HG03354 (cell line): ENCODE measurements at regions not wholly inside any gene's neighbourhood (a gene's known extent, or its start where the extent isn't known, plus 50 kb on each side); places are given as distances from the start of the nearest gene placed in this dataset.
"Not testable (repeated sequence)": the region's sequence is repeated elsewhere in the genome, so short reads cannot be mapped to it uniquely, and the experiment has no call there.

Experiments used
- ATAC-seq: cut with Tn5 transposase; IDR thresholded peaks from one replicate; pipeline ENCODE4 v1.9.1; 2021; ENCODE audit warnings: mild to moderate bottlenecking; ENCODE audit not compliant: unreplicated experiment, poor library complexity, severe bottlenecking

DNA sequence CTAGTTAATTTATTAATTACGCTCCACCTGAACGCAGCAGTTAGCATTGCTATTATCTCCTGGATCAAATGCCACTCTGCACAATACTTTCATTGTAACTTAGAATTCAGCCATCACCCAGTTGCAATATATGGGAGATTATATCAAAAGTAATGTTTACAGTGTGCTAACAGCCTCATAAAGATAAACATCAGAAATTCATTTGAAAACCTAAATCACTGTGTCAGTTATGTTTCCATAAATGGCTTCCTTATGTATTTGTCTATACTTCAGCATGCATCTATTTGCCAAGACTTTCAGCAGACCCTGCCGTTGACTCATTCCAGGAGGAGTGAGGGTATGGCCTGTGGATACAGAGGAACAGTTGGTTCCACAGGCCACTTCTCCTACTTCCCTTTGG lies 300.1 kb downstream of the TFAP2B start:
- ATAC-seq, result no peak

DNA sequence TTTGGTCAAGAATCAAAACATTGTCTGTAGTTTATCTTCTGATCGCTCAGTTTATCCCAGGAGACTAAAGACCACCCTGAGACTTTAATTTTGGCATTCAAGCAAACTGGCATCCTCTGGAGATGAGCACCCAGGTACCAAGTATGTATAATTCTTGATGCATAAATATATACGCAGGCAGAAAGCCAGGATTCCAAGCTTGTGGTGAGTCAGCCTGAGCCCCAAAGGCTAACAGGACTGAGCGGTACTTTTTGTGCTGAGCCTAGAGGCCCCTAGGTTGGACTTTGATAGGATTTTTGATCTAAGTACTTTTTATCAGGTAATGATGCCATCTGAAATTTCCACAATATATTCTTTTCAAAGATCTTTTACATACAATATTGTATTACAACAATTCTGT lies 301.3 kb downstream of the TFAP2B start:
- ATAC-seq, result no peak

DNA sequence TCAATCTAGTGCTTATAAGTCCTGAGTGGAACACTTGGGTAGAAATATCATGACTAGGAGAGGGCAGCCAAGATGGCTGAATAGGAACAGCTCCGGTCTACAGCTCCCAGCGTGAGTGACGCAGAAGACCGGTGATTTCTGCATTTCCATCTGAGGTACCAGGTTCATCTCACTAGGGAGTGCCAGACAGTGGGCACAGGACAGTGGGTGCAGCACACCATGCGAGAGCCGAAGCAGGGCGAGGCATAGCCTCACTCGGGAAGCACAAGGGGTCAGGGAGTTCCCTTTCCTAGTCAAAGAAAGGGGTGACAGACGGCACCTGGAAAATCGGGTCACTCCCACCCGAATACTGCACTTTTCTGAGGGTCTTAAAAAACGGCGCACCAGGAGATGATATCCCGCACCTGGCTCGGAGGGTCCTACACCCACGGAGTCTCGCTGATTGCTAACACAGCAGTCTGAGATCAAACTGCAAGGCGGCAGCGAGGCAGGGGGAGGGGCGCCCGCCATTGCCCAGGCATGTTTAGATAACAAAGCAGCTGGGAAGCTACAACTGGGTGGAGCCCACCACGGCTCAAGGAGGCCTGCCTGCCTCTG lies 302.8 kb downstream of the TFAP2B start:
- not testable (repeated sequence) for ATAC-seq

DNA sequence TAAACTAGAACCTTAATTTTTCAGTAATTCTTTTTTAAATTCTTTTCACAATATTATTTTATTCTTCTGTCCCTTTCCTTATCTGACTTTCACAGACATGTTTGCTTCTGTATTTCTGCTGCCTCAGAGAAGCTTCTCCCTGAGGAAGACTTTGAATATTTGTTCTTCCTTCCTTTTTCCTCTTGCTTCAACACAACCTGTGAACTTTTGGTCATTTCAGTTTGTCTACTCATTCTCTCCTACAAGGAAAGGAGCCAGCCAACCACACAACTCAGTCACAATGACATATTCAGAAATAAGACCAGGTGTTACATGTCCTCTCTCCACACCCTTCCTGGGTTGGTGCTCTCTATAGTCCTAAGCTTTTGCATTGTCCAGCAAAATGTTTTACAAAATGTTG lies 310.4 kb downstream of the TFAP2B start:
- no peak for ATAC-seq

DNA sequence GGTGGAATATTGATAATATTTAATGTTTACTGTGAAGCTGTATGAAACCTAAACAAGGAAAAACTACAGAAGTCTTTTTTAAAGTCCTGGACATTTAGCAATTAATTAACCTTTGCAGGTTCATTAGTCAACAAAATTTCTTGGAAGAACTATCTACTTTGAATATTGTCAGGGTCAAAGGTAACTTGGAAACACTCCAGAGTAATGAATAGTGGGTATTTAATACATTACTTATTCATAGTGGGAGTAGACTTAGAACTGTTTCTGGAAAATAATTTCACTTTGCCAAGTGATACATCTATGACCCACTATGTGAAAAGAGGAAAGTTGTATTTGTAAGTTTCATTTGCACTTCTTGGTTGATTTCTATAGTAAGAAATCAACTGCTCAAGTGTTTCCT lies 319.1 kb downstream of the TFAP2B start:
- no peak for ATAC-seq

DNA sequence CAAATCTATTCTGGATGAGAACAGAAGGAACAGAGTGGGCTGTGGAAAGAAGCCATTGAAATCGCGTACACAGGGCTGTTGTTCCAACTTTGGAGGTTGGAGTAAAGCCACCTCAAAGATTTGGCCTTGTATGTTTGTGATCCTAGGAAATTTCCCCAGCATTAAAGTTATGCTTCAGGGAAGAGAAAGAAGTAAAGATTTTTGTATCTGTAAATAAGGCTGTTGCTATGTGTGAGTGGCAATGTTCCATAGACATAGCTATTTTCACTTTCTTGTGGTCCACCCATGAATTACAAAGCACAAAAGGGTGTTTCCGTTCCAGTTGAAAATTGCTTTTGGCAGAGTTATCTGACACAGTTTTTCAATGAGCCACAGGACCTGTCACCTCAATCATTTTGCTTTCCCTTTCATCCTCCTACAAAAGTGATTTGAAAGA lies 321.3 kb downstream of the TFAP2B start:
- no peak for ATAC-seq

DNA sequence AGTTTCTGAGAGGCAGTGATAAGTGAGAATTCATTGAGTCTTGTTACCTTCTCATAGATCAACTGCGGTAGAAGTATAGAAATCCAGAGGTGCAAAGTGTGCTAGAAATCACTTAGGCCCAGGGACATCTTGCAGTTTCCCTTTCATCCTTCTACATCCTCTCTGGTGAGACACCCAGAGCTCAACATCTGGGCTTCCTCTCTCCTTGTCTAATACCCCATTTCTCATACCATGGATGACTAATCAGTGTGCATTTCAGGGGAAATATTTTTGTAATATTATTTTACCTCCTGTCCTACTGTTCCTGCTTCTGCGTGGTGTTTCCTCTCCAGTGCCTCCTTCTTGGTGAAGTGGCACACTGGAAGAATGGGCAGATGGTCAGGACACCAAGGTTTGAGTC lies 322.4 kb downstream of the TFAP2B start:
- ATAC-seq, result no peak

DNA sequence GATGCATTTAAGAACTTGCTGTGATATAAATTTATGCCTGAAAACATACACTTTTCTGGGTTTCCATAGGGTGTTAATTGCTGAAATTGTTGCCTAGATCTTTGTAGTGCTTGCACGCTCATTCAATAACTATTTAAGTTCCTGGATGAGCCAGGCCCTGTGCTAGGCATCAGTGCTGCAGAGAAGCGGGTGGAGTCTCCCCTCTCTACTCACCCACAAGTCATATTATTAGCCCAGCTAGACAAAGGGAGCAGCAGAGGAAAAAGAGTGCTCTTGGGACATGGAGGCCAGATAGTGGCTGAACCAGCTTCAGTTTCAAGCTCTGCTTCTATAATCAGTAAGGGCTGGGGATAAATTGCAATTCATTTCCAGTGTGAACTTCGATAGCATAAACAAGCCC lies 329.1 kb downstream of the TFAP2B start:
- no peak for ATAC-seq

DNA sequence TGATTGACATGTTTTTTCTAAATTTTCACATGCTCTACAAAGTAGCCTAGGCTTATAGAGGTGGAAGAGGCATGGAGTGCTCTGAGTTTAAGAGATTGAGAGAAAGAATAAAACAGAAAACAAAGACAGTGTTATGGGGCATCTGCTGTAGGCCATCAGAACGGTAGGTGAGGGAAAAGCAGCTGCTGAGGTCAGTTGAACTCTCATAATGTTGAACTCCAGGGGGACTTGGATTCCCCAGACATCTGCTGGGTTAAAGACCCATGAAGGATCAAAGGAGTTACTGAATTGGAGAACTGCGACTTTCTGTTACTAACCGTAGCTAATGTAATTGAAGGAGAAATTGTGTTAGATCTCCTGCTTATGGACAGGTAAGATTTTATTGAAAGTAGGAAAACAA lies 333.9 kb downstream of the TFAP2B start:
- no peak for ATAC-seq

DNA sequence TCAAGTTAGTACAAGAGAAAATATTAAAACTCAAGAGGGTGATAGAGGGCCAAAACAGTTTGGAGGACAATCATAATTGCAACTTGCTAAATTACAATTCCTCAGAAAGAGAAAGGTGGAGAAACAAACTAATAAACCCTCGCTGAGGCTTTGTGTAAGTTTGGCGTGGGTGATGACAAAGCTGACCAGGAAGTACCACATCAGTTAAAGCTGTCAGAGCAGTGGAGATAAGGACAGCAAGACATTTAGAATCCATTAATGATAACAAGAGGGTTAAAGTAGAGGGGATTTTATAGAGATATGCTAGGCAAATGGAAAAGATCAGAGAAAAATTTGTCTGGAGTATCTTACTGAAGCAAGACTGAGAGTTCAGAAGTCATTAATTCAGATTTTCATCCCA lies 334.4 kb downstream of the TFAP2B start:
- no peak for ATAC-seq

DNA sequence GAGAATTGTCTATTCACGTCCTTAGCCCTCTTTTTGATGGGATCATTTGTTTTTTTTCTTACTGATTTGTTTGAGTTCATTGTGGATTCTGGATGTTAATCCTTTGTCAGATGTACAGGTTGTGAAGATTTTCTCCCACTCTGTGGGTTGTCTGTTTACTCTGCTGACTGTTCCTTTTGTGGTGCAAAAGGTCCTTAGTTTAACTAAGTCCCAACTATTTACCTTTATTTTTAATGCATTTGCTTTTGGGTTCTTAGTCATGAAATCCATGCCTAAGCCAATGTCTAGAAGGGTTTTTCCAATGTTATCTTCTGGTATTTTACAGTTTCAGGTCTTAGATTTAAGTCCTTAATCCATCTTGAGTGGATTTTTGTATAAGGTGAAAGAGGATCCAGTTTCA lies 336.3 kb downstream of the TFAP2B start:
- not testable (repeated sequence) for ATAC-seq

DNA sequence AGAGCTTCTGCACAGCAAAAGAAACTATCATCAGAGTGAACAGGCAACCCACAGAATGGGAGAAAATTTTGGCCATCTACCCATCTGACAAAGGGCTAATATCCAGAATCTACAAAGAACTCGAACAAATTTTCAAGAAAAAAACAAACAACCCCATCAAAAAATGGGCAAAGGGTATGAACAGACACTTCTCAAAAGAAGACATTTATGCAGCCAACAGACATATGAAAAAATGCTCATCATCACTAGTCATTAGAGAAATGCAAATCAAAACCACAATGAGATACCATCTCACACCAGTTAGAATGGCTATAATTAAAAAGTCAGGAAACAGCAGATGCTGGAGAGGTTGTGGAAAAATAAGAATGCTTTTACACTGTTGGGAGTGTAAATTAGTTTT lies 340.6 kb downstream of the TFAP2B start:
- not testable (repeated sequence) for ATAC-seq

DNA sequence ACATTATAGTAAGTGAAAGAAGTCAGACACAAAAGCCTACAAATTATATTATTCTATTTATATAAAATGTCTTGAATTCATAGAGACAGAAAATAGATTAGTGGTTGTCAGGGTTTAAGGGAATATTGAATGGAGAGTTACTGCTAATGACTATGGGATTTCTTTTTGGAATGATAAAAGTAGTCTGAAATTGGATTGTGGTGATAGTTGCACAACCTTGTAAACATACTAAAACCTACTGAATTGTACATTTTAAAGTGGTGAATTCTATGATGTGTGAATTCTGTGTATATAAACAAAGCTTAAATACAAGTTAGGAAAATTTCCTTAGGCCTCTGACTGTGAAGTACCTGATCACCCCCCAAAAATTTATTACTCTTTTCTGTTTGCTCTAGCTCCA lies 343.1 kb downstream of the TFAP2B start:
- no peak for ATAC-seq

DNA sequence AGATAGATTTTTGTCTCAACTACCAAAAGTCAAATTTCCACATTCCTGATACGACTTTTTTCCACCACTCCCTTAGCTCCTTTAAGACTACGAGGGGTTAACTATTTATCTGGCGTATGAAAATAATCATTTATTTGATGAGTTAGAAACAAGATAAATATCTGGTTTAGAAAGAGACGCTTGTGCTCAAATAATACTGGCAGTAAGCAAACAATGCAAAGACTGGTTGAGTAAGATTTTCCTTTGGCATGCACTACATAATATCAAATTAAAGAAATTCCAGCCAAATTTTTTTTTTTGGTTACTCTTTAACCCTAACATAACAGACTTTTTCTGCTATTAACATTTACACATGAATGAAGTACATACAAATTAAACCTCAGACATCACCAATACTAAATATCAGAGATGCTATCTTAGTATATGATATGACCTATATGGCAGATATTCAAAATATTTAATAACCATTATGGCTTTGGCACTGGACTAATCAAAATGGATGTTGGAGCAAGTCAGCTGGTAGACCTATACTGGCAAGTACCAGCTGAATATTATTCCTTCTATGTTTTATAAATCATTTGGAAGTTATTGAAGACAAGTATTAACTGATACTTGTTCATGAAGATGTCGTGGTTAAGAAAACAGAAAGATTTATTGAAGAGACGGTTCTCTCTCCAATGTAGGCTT lies 345.3 kb downstream of the TFAP2B start:
- ATAC-seq, result no peak

DNA sequence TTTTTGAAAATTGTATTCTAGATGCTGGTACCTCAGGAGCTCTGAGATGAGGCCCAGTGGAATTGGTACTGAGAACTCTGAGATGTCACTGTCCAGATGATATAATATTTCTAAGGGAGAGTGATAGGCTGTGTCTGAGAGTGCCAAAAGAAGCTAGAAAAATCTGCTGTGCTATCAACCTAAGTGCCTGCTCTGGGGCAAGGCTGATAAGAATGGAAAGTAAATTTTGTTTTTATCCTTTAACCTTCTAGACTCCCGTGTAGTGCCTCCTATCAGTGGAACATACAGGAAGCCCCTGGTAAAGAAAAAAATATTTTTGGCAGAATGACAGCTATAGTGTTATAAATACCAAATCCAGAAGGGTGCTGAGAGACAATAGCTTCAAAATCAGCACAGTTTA lies 348.2 kb downstream of the TFAP2B start:
- no peak for ATAC-seq

DNA sequence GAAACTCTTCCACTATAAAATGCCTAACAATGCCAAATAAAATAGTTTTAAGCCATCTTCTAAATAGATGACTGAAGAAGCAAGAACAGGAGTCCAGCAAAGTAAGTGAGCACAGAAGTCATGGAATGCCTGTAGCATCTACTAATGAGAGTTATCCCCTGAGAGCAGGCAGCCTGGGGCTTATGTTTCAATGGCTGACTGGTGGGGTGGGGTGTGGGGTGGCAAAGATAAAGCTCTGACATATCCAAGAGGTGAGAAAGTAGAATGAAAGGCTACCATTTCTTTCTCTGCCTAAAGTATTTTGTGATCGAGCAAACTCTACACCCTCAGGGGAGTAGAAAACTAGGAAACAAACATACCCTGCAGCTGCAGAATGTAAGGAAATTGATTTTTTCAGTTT lies 348.8 kb downstream of the TFAP2B start:
- no peak for ATAC-seq

DNA sequence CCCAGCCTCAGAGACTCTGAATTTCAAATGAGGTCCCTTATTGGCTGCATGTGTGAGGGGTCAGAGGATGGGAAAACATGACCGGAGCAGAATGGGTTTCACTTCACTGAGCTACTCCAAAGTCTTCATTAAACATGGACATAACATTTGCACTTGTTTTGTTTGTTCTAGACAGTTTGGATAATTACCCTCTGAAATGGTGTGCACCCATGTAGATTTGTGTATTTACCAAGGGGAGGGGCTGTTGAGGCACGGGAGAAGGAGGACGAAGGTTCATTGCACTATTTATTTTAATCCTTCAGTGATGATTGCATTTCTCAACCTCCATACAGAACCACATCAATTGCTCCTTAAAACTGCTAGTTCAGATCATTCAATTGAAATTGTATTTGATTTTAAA lies 364.2 kb downstream of the TFAP2B start:
- ATAC-seq, result no peak

DNA sequence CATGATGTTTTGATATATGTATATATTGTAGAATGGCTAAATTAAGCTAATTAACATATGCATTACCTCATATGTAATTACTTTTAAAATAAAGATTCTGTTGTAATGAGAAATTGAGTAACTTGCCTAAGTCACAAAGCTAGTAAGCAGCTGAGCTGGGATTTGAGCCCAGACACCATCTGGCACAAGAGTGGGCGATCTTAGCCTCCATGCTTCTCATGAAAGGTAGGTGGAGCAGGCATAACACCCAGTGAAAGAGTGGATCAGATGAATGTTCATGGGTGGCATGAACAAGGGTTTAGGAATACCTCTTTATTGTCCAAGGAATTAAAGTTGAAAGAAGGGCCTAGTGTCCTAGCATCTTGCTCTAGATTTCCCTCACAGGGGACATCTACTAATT lies 365.4 kb downstream of the TFAP2B start:
- no peak for ATAC-seq

DNA sequence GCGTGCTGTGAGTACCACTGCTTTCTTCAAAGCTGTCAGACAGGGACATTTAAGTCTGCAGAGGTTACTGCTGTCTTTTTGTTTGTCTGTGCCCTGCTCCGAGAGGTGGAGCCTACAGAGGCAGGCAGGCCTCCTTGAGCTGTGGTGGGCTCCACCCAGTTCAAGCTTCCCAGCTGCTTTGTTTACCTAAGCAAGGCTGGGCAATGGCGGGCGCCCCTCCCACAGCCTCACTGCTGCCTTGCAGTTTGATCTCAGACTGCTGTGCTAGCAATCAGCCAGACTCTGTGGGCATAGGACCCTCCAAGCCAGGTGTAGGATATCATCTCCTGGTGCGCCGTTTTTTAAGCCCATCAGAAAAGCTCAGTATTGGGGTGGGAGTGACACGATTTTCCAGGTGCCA lies 374.5 kb downstream of the TFAP2B start:
- not testable (repeated sequence) for ATAC-seq

DNA sequence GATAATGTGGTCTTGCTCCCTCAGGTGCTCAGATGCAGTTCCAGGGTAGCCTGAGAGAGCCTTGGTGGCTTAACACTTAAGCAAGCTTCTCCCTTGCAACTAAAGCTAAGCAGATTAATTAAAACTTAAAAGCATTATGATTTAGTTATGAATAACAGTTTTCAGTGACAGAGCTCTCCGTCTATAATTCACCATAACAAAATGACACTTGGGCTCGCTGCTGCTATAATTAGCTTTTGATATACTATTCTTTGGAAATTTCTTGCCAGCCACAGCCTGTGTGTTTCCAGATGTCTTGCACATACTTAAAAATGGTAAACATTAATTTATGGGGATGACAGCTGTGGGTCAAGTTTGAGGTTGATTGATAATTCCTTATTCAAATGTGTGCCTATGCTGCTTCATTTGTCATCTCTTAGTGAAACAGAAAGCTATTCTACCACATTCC lies 380.5 kb downstream of the TFAP2B start:
- peak; percentile 94 for ATAC-seq

DNA sequence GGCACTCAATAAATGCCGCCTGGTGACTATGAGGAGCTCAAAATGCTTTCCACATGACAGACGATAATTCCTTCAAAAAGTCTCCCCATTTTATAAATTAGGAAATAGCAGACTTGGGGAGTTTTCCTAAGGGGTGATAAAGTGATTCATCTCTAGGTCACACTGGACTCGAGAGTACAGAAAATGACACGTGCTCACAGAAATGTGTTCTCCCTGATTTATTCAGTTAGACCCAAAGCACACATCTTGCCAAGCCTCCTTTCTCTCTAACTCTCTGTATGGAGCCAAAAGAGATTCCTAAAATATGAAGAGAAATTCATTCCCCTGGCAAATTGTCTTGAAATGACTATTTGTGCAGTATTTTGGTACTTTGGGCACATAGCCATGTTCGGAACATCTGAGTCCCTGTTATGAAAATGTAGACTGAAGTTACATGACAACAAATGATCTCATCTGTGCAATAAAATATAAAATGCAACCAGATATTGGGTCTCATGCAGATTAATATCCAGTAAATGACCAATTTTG lies 381.1 kb downstream of the TFAP2B start:
- ATAC-seq, result no peak
